CD4-positive, alpha-beta T cell (primary cell): ENCODE measurements at regions not wholly inside any gene's neighbourhood (a gene's known extent, or its start where the extent isn't known, plus 50 kb on each side); places are given as distances from the start of the nearest gene placed in this dataset.

Experiments used
- ATAC-seq: fragments of 200-7000 bp; cut with Tn5 transposase; one replicate; pipeline ENCODE4 v1.10.0; 2022; ENCODE audit warnings: mild to moderate bottlenecking; ENCODE audit not compliant: poor library complexity
- CTCF ChIA-PET: fragments of 350-600 bp; sonication (Branson Sonifier 250); formaldehyde crosslinking; loops from one replicate; lab custom pipeline; 2021; ENCODE audit warnings: antibody characterized with exemption, inconsistent platforms; lab: Charles Lee
- POLR2A ChIA-PET: fragments of 350-600 bp; sonication (Branson Sonifier 250); formaldehyde crosslinking; loops from one replicate; lab custom pipeline; 2021; ENCODE audit warnings: antibody characterized with exemption, inconsistent platforms; lab: Charles Lee
- DNase-seq, 14 experiments: peaks; one replicate each; pipeline ENCODE4 v3.0.0-alpha.2; 2013 to 2020; ENCODE audit warnings: mixed read lengths in 2 of 14
- H3K27ac ChIP-seq, 2 donors: one replicate each; pipeline versions ENCODE4 v1.5.1 to v1.7.0; 2013; ENCODE audit warnings: low read length in 2 of 2, low read depth in 1 of 2, mild to moderate bottlenecking in 1 of 2
- H3K27me3 ChIP-seq, 2 experiments: 1 replicate in 1 of 2; 2 replicates in 1 of 2; pipeline versions ENCODE4 v1.6.1 to v1.7.0; 2013; ENCODE audit warnings: low read length in 2 of 2, control low read depth in 1 of 2, mild to moderate bottlenecking in 1 of 2, moderate library complexity in 1 of 2; ENCODE audit not compliant: insufficient read depth in 2 of 2, control insufficient read depth in 1 of 2
- H3K36me3 ChIP-seq: one replicate; pipeline ENCODE4 v1.6.1; 2013; ENCODE audit warnings: low read length, control low read depth; ENCODE audit not compliant: insufficient read depth
- H3K4me1 ChIP-seq: one replicate; pipeline ENCODE4 v1.6.1; 2013; ENCODE audit warnings: low read length, control low read depth; ENCODE audit not compliant: insufficient read depth
- H3K4me3 ChIP-seq: one replicate; pipeline ENCODE4 v1.5.1; 2013; ENCODE audit warnings: mild to moderate bottlenecking, low read length, moderate library complexity
- H3K9me3 ChIP-seq, 2 experiments: 1 replicate in 1 of 2; 2 replicates in 1 of 2; pipeline versions ENCODE4 v1.6.1 to v1.7.0; 2013; ENCODE audit warnings: low read length in 2 of 2, mild to moderate bottlenecking in 2 of 2, control low read depth in 1 of 2, moderate library complexity in 1 of 2; ENCODE audit not compliant: control insufficient read depth in 1 of 2, insufficient read depth in 1 of 2
- H3K27ac Mint-ChIP-seq: one replicate; pipeline ENCODE4 v1.8.0; 2020; ENCODE audit warnings: mixed read lengths
- H3K27me3 Mint-ChIP-seq: one replicate; pipeline ENCODE4 v1.8.0; 2021; ENCODE audit warnings: mixed read lengths
- H3K36me3 Mint-ChIP-seq: one replicate; pipeline ENCODE4 v1.8.0; 2021; ENCODE audit warnings: low read depth, mixed read lengths
- H3K4me1 Mint-ChIP-seq: one replicate; pipeline ENCODE4 v1.8.0; 2021; ENCODE audit warnings: low read depth, mixed read lengths
- H3K4me3 Mint-ChIP-seq: one replicate; pipeline ENCODE4 v1.8.0; 2020; ENCODE audit warnings: mild to moderate bottlenecking, mixed read lengths
- H3K9me3 Mint-ChIP-seq: one replicate; pipeline ENCODE4 v1.8.0; 2020; ENCODE audit warnings: mixed read lengths
- CTCF ChIP-seq: fragments of 200-600 bp; IDR thresholded peaks from one replicate; pipeline ENCODE4 v1.8.0; 2022; ENCODE audit warnings: antibody characterized with exemption, mild to moderate bottlenecking
- intact Hi-C, 2 experiments: fragments of 100-400 bp; cut with DNase I in 1 of 2; cut with micrococcal nuclease in 1 of 2; formaldehyde crosslinking; loops; one replicate each; pipeline versions ENCODE4 v1.15.1 to v1.9.0; 2023 to 2025; cut with DNase I, micrococcal nuclease

- no peaks in the 10 kb centered on the region for H3K27me3 ChIP-seq
- ATAC-seq (no peak), DNase-seq (no peak)
- intact Hi-C loops = no loop called here
- no peak overlapping the region for H3K4me3 Mint-ChIP-seq
- no peaks in the 10 kb centered on the region for H3K4me1 ChIP-seq
- H3K36me3 ChIP-seq = no peaks in the 10 kb centered on the region
- peaks cover 0 to 4% of the 10 kb centered on the region in 2 experiments for H3K9me3 ChIP-seq
- H3K27ac ChIP-seq = no peak overlapping the region
- CTCF ChIA-PET = no interaction called here
- H3K4me3 ChIP-seq = no peak overlapping the region
- H3K36me3 Mint-ChIP-seq = no peaks in the 10 kb centered on the region
- H3K9me3 Mint-ChIP-seq = peaks cover 2% of the 10 kb centered on the region
- no peak for TF ChIP-seq CTCF
- POLR2A ChIA-PET = no interaction called here
- H3K4me1 Mint-ChIP-seq = no peaks in the 10 kb centered on the region
- no peak overlapping the region for H3K27ac Mint-ChIP-seq
- no peaks in the 10 kb centered on the region for H3K27me3 Mint-ChIP-seq
Observed at GRCh38 chr18:72013427-72013850, 530.7 kb downstream of the CBLN2 start.

- no peak overlapping the region for H3K27ac ChIP-seq
- no peak overlapping the region for H3K4me3 Mint-ChIP-seq
- H3K27ac Mint-ChIP-seq = no peak overlapping the region
- TF ChIP-seq CTCF = no peak
- H3K9me3 ChIP-seq = no peaks in the 10 kb centered on the region
- no peaks in the 10 kb centered on the region for H3K4me1 ChIP-seq
- ATAC-seq (no peak), DNase-seq (no peak)
- no peaks in the 10 kb centered on the region for H3K27me3 Mint-ChIP-seq
- H3K4me1 Mint-ChIP-seq = no peaks in the 10 kb centered on the region
- intact Hi-C loops = no loop called here
- no peaks in the 10 kb centered on the region for H3K9me3 Mint-ChIP-seq
- H3K36me3 ChIP-seq = no peaks in the 10 kb centered on the region
- POLR2A ChIA-PET = no interaction called here
- H3K27me3 ChIP-seq = no peaks in the 10 kb centered on the region
- CTCF ChIA-PET = interaction anchor here (0.6 kb wide), 1 partner anchor 1548 kb away, joined by 3 read pairs; no protein-coding TSS in a partner anchor
- H3K4me3 ChIP-seq = no peak overlapping the region
- no peaks in the 10 kb centered on the region for H3K36me3 Mint-ChIP-seq
Observed at GRCh38 chr18:71998547-71999097, 545.5 kb downstream of the CBLN2 start.

- H3K4me3 Mint-ChIP-seq = no peak overlapping the region
- H3K36me3 Mint-ChIP-seq = no peaks in the 10 kb centered on the region
- Histone ChIP-seq H3K36me3 (no peaks in the 10 kb centered on the region), H3K4me1 (no peaks in the 10 kb centered on the region), H3K9me3 (no peaks in the 10 kb centered on the region), H3K27ac (no peak overlapping the region), H3K27me3 (no peaks in the 10 kb centered on the region), H3K4me3 (no peak overlapping the region)
- no peaks in the 10 kb centered on the region for H3K9me3 Mint-ChIP-seq
- H3K27me3 Mint-ChIP-seq = no peaks in the 10 kb centered on the region
- ATAC-seq = no peak
- no peak for TF ChIP-seq CTCF
- no peak overlapping the region for H3K27ac Mint-ChIP-seq
- intact Hi-C loops = no loop called here
- CTCF ChIA-PET = no interaction called here
- POLR2A ChIA-PET = no interaction called here
- H3K4me1 Mint-ChIP-seq = no peaks in the 10 kb centered on the region
- no peak for DNase-seq
Observed at GRCh38 chr18:71995904-71996465, 548.2 kb downstream of the CBLN2 start.
